GM19395 (cell line): ENCODE measurements at regions not wholly inside any gene's neighbourhood (a gene's known extent, or its start where the extent isn't known, plus 50 kb on each side); places are given as distances from the start of the nearest gene placed in this dataset.

Experiments used
- ATAC-seq: cut with Tn5 transposase; IDR thresholded peaks from one replicate; pipeline ENCODE4 v1.9.1; 2021; ENCODE audit warnings: mild to moderate bottlenecking, moderate library complexity; ENCODE audit not compliant: unreplicated experiment

GRCh38 chr6:126600258-126600916 lies 260.5 kb downstream of the CENPW start:
- ATAC-seq: no peak

GRCh38 chr6:126603410-126603809 lies 263.5 kb downstream of the CENPW start:
- no peak for ATAC-seq

- ATAC-seq: no peak
These were observed 265.2 kb downstream of the CENPW start for GRCh38 chr6:126605089-126605488.

- no peak for ATAC-seq
These were observed 267.4 kb downstream of the CENPW start for GRCh38 chr6:126607289-126607688.

- no peak for ATAC-seq
These were observed 268.8 kb downstream of the CENPW start for GRCh38 chr6:126608681-126609080.

- peak; percentile 72 for ATAC-seq
These were observed 275.0 kb downstream of the CENPW start for GRCh38 chr6:126614642-126615504.

- ATAC-seq: no peak
These were observed 277.0 kb downstream of the CENPW start for GRCh38 chr6:126616866-126617265.

GRCh38 chr6:126618639-126619343 lies 278.9 kb downstream of the CENPW start:
- ATAC-seq: no peak

GRCh38 chr6:126620719-126621118 lies 280.8 kb downstream of the CENPW start:
- no peak for ATAC-seq

- no peak for ATAC-seq
These were observed 285.1 kb downstream of the CENPW start for GRCh38 chr6:126625019-126625418.

GRCh38 chr6:126628125-126628524 lies 288.2 kb downstream of the CENPW start:
- ATAC-seq: peak; percentile 54

GRCh38 chr6:126631363-126631762 lies 291.4 kb downstream of the CENPW start:
- ATAC-seq: no peak

- ATAC-seq: no peak
These were observed 292.4 kb downstream of the CENPW start for GRCh38 chr6:126632271-126632670.

GRCh38 chr6:126633373-126633772 lies 293.5 kb downstream of the CENPW start:
- ATAC-seq: no peak

GRCh38 chr6:126640356-126640755 lies 300.4 kb downstream of the CENPW start:
- no peak for ATAC-seq

- ATAC-seq: no peak
These were observed 301.0 kb downstream of the CENPW start for GRCh38 chr6:126640921-126641320.

- no peak for ATAC-seq
These were observed 301.7 kb downstream of the CENPW start for GRCh38 chr6:126641641-126642040.

GRCh38 chr6:126643352-126643751 lies 303.4 kb downstream of the CENPW start:
- ATAC-seq: no peak

- no peak for ATAC-seq
These were observed 311.0 kb downstream of the CENPW start for GRCh38 chr6:126650931-126651330.

GRCh38 chr6:126657561-126658175 lies 317.8 kb downstream of the CENPW start:
- no peak for ATAC-seq

GRCh38 chr6:126660376-126660775 lies 320.5 kb downstream of the CENPW start:
- ATAC-seq: no peak
